HUES6 (cell line): ENCODE measurements at regions not wholly inside any gene's neighbourhood (a gene's known extent, or its start where the extent isn't known, plus 50 kb on each side); places are given as distances from the start of the nearest gene placed in this dataset.
"Not testable (repeated sequence)": the region's sequence is repeated elsewhere in the genome, so short reads cannot be mapped to it uniquely, and the experiment has no call there.

Source experiments
- H3K27ac ChIP-seq: 2 replicates; pipeline ENCODE4 v1.7.0; 2013; ENCODE audit warnings: low read depth, mild to moderate bottlenecking, low read length, inconsistent platforms
- H3K27me3 ChIP-seq: 2 replicates; pipeline ENCODE4 v1.6.1; 2013; ENCODE audit warnings: low read length; ENCODE audit not compliant: control insufficient read depth, insufficient read depth
- H3K36me3 ChIP-seq: 2 replicates; pipeline ENCODE4 v1.6.1; 2013; ENCODE audit warnings: low read length; ENCODE audit not compliant: control insufficient read depth, insufficient read depth
- H3K4me1 ChIP-seq: 2 replicates; pipeline ENCODE4 v1.6.1; 2013; ENCODE audit warnings: low read length; ENCODE audit not compliant: control insufficient read depth, insufficient read depth
- H3K4me3 ChIP-seq: 2 replicates; pipeline ENCODE4 v1.5.1; 2013; ENCODE audit warnings: low read depth, low read length
- H3K9ac ChIP-seq: one replicate; pipeline ENCODE4 v1.6.1; 2013; ENCODE audit warnings: mild to moderate bottlenecking, low read length
- H3K9me3 ChIP-seq: 2 replicates; pipeline ENCODE4 v1.6.1; 2013; ENCODE audit warnings: low read depth, low read length; ENCODE audit not compliant: control insufficient read depth, insufficient read depth

DNA sequence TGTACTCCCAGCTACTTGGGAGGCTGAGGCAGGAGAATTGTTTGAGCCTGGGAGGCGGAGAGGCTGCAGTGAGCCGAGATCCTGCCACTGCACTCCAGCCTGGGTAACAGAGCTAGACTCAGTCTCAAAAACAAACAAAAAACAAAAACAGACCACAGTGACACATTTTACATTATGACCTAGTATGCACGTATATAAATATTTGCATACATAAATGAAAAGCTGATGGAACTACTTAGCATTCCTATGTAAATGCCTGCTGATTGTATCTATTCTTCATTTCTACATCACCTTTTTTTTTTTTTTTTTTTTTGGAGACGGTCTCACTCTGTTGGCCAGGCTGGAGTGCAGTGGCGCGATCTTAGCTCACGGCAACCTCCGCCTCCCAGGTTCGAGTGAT lies 116.6 kb upstream of the PRKX start:
- not testable (repeated sequence) for H3K4me1 ChIP-seq, H3K27me3 ChIP-seq, H3K9ac ChIP-seq, H3K4me3 ChIP-seq, H3K27ac ChIP-seq, H3K9me3 ChIP-seq
- peaks cover 22% of the 10 kb centered on the region for H3K36me3 ChIP-seq

DNA sequence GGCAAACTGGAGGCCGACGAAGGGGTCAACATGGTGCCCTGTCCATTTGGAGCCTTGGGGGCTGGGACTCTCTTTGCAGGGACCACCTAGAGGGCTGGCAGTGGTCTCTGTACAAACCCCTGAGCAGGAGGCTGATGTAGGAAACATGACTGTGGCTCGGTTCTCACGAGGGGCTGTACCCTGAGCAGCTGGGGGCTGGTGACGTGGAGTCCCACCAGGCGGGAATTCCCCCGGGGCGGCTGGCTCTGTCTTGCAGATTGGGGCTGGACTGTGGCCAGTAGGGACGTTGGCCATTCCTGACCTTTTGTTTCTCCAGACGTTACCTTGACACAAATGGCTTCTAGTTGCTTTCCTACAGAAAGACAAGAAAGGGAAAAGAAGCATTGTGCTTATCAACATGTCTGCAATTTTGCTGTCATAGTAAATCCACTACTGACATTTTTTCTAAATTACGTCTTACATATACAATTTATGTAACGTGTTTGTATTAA lies 115.6 kb upstream of the PRKX start:
- not testable (repeated sequence) for H3K4me1 ChIP-seq
- H3K36me3 ChIP-seq = peaks cover 22% of the 10 kb centered on the region

DNA sequence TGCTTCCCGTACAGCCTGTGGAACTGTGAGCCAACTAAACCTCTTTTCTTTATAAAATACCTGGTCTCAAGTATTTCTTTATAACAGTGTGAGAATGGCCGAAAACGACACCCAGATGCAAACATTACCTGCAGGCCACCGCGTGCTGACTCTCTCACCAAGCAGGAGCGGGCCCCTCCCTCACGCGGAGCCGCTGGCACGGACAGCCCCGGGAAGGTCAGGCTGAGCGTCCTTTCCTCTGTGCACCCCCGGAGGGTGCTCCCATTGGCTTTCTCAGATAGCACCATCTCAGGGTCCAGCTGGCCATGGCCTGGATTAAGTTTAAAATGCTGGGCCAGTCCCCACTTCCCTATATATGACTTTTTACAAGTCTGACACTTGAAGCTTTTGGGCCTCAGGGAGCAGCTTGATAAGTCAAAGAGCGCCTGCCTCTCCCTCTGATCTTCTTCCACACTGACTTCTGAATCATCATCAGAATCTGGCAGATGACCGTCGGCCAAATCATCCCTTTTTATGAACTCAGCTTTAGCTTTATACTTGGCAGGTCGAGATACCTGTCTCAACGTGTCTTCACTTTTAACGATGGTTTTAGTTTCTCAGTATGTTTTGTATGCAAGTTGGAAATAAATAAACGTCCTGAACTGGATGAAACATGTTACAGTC lies 115.1 kb upstream of the PRKX start:
- H3K4me1 ChIP-seq, H3K9me3 ChIP-seq, H3K27ac ChIP-seq, H3K4me3 ChIP-seq, H3K27me3 ChIP-seq, H3K9ac ChIP-seq: not testable (repeated sequence)
- H3K36me3 ChIP-seq = peaks cover 22% of the 10 kb centered on the region

More for the DNA sequence above, 115.6 kb upstream of the PRKX start:
- not testable (repeated sequence) for H3K27ac ChIP-seq, H3K27me3 ChIP-seq, H3K9me3 ChIP-seq, H3K9ac ChIP-seq, H3K4me3 ChIP-seq

DNA sequence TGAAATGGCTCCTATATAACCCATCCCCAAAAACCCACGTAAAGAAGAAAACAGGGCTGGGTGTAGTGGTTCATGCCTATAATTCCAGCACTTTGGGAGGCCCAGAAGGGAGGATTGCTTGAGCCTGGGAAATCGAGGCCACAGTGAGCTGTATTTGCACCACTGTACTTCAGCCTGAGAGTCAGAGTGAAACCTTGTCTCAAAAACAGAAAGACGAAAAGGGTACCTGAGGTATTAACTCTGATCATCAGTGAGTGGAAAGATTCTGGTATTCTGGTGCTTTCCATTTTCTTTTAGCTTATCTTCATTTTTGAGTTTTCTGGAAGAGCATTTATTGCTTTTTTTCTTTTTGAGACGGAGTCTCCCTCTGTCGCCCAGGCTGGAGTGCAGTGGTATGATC lies 110.6 kb upstream of the PRKX start:
- H3K9ac ChIP-seq = not testable (repeated sequence)

DNA sequence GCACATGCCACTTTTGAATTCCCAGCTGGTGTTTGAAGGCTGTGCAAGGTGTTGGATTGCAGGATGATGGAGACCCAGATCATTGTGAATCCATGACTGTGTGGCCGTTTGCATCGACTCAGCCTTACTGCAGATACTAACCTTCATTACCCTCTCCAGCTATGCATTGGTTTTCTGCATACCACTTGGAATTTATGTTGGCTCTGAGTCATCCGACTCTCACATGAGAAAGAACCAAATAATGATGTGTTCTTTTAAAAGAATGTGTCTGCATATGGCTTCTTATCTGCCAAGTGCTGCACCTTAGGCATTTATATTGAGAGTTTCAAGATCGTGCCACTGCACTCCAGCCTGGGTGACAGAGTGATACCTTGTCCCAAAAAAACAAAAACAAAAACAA lies 106.7 kb upstream of the PRKX start:
- peaks cover 62% of the 10 kb centered on the region for H3K36me3 ChIP-seq
- no peaks in the 10 kb centered on the region for H3K27me3 ChIP-seq
- H3K9ac ChIP-seq = no peak overlapping the region
- no peak overlapping the region for H3K4me3 ChIP-seq
- no peaks in the 10 kb centered on the region for H3K9me3 ChIP-seq
- H3K27ac ChIP-seq = no peak overlapping the region
- peaks cover 14% of the 10 kb centered on the region for H3K4me1 ChIP-seq

More for the DNA sequence above, 110.6 kb upstream of the PRKX start:
- not testable (repeated sequence) for H3K9me3 ChIP-seq, H3K4me3 ChIP-seq, H3K4me1 ChIP-seq, H3K27me3 ChIP-seq, H3K27ac ChIP-seq
- H3K36me3 ChIP-seq = peaks cover 61% of the 10 kb centered on the region

DNA sequence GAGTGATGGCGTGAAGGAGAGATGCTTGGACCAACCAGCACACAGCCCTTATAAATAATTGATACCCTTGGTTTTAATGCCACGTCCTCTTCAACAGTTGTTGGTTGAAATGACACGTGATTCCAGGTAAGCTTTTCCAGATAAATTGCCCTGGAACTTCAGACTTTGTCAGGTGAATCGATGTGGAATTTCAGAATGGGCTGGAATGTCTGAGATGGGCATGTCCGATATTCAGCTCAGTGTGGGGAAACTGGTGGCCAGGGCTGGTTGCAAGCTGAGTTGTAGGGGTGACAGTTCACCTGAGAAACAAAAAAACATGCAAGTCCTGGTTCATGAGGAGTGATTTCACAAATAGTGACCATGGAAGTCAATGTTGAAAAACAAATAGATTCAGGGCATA lies 104.0 kb upstream of the PRKX start:
- not testable (repeated sequence) for H3K4me3 ChIP-seq, H3K27me3 ChIP-seq, H3K27ac ChIP-seq, H3K9me3 ChIP-seq, H3K9ac ChIP-seq
- peaks cover 53% of the 10 kb centered on the region for H3K36me3 ChIP-seq
- peaks cover 14% of the 10 kb centered on the region for H3K4me1 ChIP-seq

DNA sequence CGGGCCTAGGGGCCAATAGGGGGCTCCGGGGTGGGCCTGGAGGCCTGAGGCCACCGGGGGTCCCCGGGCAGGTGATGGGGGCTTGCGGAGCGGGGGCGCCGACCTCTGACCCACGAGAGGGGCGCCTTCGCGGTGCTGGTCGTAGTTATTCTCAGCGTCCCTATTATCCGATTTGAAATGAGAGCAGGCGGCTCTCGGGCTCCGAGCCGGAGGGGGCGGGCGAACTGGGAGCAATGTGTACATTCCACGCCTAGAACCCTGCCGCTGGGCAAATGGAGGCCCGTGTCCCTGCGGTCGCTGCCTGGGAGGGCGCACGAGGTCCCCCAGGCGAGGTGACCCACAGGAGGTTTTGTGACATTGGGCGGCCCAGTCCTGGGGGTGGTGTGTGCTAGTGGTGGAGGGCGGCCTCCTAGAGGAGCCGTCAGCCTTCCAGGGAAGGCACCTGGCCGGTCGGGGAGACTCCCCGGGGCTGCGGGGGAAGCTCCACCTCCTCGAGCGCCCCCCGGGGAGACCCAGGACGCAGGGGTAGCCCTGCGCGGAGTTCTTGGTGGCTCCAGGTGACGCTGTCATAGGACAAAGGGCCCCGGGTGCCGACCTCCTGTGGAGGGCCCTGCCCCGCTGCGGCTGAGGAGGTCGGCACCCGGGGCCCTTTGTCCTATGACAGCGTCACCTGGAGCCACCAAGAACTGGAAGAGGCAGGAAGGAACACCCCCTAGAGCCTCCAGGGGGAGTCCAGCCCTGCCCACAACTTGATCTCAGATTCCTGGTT lies 102.6 kb upstream of the PRKX start:
- Histone ChIP-seq H3K27ac (peak overlapping the region; percentile 94), H3K4me1 (peaks cover 19% of the 10 kb centered on the region), H3K36me3 (peaks cover 43% of the 10 kb centered on the region), H3K9me3 (no peaks in the 10 kb centered on the region), H3K27me3 (no peaks in the 10 kb centered on the region), H3K4me3 (peak overlapping the region; percentile 63), H3K9ac (peak overlapping the region; percentile 84)

DNA sequence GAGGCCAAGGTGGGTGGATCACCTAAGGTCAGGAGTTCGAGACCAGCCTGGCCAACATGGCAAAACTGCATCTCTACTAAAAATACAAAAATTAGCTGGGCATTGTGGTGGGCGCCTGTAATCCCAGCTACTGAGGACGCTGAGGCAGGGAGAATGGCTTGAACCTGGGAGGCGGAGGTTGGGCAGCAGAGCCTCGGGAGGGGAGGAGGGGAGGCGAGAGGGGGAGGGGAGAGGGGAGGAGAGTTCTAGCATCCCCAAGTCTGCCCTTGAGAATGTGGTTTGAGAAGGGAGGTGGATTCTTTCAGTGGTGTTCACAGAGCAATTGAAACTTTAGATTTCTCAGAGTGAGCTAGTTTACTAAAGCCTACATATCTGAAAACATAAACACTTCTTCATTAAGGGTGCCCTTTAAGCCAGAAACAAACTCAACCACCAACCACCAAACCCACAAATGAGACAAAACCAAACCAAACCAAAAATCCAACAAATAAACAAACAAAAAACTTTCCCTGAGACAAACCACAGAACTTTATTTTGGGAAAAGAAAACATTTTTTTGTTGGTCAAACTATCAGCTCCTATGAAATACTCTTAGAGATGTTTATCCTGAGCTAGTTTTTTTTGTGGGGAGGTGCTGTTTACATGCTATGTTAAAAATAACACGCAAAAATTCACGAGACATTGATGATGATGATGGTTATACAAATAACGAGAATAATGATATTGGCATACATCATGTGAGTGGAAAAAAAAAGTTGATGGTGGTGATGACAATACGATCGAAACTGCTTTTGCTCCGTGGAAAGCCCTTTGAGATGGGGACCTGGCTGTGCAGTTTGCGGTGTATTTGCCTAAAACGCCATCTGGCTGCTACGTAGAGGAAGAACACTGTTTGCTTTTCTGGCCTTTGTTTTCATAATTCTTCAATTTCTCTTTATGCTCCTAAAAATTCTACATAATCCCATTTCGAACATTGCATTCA lies 98.2 kb upstream of the PRKX start:
- no peaks in the 10 kb centered on the region for H3K9me3 ChIP-seq
- H3K36me3 ChIP-seq = peaks cover 1% of the 10 kb centered on the region; the same call in 1 of the 2 replicates
- no peak overlapping the region for H3K27ac ChIP-seq
- H3K4me3 ChIP-seq = 0 out of 2 replicates have a peak overlapping the region, but pooled peaks have one; percentile 12
- 0 out of 2 replicates have a peak, but pooled peaks cover 5% of the 10 kb centered on the region for H3K27me3 ChIP-seq
- H3K9ac ChIP-seq = no peak overlapping the region
- peaks cover 27% of the 10 kb centered on the region for H3K4me1 ChIP-seq

DNA sequence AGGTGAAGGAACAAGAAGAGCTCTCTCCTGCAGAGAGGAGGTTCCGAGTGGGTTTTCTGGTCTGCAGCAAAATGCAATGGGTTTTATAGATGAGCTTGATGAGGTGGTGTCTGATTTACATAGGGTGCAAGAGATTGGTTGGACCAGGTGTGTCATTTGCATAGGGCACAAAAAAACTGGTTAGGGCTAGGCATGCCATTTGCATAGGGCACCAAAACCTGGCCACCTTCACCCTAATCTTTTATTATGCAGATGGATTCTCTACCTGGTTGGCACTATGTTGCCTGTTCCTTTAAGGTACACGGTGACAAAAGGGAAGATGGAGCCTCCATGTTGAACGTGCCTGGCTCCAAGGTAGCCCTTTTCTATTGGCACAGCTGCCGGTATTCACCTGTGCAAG lies 94.5 kb upstream of the PRKX start:
- H3K27me3 ChIP-seq = 0 out of 2 replicates have a peak, but pooled peaks cover 8% of the 10 kb centered on the region
- H3K4me1 ChIP-seq = peaks cover 27% of the 10 kb centered on the region
- no peak overlapping the region for H3K4me3 ChIP-seq
- no peaks in the 10 kb centered on the region for H3K36me3 ChIP-seq
- H3K9ac ChIP-seq = no peak overlapping the region
- no peak overlapping the region for H3K27ac ChIP-seq
- no peaks in the 10 kb centered on the region for H3K9me3 ChIP-seq

DNA sequence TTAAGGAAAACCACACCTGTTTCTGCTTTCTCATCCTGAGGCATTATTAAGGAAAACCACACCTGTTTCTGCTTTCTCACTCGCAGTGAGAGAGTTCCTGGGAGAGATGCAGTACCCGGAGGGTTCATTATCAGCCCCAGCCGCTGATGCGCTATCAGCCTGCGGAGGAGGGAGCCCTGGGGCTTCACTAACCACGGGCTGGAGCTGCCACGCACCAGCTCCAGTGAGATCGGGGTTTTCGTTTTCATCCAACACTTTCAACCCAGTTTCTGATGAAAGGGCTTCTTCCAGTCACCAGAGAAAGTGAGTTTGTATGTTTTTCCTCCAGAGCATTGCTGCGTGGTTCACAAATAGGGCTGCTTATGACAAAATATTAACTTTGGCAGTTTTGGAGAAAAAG lies 93.2 kb upstream of the PRKX start:
- Histone ChIP-seq H3K4me3 (no peak overlapping the region), H3K4me1 (peaks cover 24% of the 10 kb centered on the region)

More for the DNA sequence above, 93.2 kb upstream of the PRKX start:
- no peaks in the 10 kb centered on the region for H3K9me3 ChIP-seq
- H3K27ac ChIP-seq = no peak overlapping the region
- no peak overlapping the region for H3K9ac ChIP-seq
- H3K36me3 ChIP-seq = no peaks in the 10 kb centered on the region
- H3K27me3 ChIP-seq = 0 out of 2 replicates have a peak, but pooled peaks cover 8% of the 10 kb centered on the region
